Left ventricle myocardium inferior (tissue), 1 donor: ENCODE measurements at regions not wholly inside any gene's neighbourhood (a gene's known extent, or its start where the extent isn't known, plus 50 kb on each side); places are given as distances from the start of the nearest gene placed in this dataset.

Source experiments
- DNase-seq: peaks from one replicate; pipeline ENCODE4 v3.0.0-alpha.2; 2020
- H3K27ac ChIP-seq: fragments of 200-600 bp; replicated peaks from 2 replicates; pipeline ENCODE4 v1.8.0; 2021
- H3K27me3 ChIP-seq: fragments of 200-600 bp; 2 replicates; pipeline ENCODE4 v1.8.0; 2021; ENCODE audit warnings: low read depth
- H3K36me3 ChIP-seq: fragments of 200-600 bp; 2 replicates; pipeline ENCODE4 v1.8.0; 2021
- H3K4me1 ChIP-seq: fragments of 200-600 bp; 2 replicates; pipeline ENCODE4 v1.8.0; 2021
- H3K4me3 ChIP-seq: fragments of 200-600 bp; 2 replicates; pipeline ENCODE4 v1.8.0; 2021; ENCODE audit warnings: mild to moderate bottlenecking, moderate library complexity
- H3K9me3 ChIP-seq: fragments of 200-600 bp; replicated peaks from 2 replicates; pipeline ENCODE4 v1.8.0; 2021
- intact Hi-C: fragments of 100-400 bp; cut with micrococcal nuclease; formaldehyde crosslinking; loops from one replicate; pipeline ENCODE4 v1.11.0; 2022
- TF ChIP-seq, protein P1 (sequence below): fragments of 200-600 bp; IDR thresholded peaks from 2 replicates; pipeline ENCODE4 v1.8.0; 2021; ENCODE audit warnings: antibody characterized with exemption, mild to moderate bottlenecking, borderline replicate concordance
- donor health status: DM: no; HTN: yes; CAD: no; lungs with severe emphysema.

DNA sequence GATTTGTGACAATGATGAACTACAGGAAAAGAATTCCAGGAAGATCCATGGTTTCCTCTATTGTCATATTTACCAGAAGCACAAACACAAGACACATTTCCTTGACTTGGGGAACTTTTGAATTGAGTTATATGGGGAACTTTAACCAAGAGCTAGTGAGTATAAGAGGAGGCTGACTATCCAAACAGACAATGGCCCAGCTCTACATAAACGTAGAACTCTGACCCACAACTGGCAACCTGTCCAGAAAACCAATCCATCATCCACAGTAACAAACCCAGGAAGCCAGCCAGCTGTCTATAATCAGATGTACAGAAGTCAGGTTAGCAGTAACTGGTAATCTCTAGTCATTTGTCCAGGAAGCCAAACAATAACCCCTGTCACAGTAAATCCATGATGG is 167.0 kb upstream of the CPEB2 start:
- no peaks in the 10 kb centered on the region for H3K27me3 ChIP-seq
- H3K4me1 ChIP-seq: peaks cover 4% of the 10 kb centered on the region
- H3K4me3 ChIP-seq: no peak overlapping the region
- H3K9me3 ChIP-seq: peaks cover 14% of the 10 kb centered on the region
- no peak for DNase-seq
- peak overlapping the region; percentile 43 for H3K27ac ChIP-seq
- TF ChIP-seq, protein P1, sequence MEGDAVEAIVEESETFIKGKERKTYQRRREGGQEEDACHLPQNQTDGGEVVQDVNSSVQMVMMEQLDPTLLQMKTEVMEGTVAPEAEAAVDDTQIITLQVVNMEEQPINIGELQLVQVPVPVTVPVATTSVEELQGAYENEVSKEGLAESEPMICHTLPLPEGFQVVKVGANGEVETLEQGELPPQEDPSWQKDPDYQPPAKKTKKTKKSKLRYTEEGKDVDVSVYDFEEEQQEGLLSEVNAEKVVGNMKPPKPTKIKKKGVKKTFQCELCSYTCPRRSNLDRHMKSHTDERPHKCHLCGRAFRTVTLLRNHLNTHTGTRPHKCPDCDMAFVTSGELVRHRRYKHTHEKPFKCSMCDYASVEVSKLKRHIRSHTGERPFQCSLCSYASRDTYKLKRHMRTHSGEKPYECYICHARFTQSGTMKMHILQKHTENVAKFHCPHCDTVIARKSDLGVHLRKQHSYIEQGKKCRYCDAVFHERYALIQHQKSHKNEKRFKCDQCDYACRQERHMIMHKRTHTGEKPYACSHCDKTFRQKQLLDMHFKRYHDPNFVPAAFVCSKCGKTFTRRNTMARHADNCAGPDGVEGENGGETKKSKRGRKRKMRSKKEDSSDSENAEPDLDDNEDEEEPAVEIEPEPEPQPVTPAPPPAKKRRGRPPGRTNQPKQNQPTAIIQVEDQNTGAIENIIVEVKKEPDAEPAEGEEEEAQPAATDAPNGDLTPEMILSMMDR: no peak
- H3K36me3 ChIP-seq: no peaks in the 10 kb centered on the region
- intact Hi-C loops: no loop called here

DNA sequence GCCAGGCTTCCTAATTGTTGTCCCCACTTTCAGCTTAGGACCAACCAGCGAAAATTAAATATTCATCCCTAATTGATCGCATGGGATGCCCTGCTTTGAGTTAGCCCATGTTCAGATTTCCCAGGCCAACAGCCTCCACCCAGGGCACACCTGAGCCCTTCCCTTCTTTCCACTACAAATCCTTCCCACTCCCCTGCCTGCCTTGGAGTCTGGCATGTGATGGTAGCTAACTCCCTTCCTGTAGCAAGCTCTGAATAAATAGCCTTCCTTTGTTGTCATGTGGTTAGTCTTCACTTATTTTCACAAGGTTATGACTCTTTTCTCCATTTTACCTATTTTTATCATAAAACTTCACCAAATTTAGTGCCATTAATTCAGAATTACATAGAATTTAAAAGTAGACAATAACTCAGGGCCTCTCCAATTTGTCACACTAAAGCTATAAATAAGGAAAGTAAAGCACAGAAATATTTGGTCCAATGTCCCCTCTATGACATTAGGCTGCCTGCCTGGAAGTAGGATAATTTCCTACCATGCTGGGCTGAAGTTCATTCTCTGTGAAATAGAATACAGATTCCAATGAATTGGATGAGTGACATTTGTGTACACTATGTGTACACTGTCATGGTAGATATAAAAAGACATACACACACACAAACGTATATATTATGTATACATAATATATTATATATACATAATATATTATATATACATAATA is 166.4 kb upstream of the CPEB2 start:
- Histone ChIP-seq H3K9me3 (peaks cover 14% of the 10 kb centered on the region), H3K27me3 (no peaks in the 10 kb centered on the region), H3K27ac (peak overlapping the region; percentile 43), H3K4me1 (peaks cover 4% of the 10 kb centered on the region), H3K36me3 (no peaks in the 10 kb centered on the region), H3K4me3 (no peak overlapping the region)
- no peak for DNase-seq
- TF ChIP-seq, protein P1: no peak
- intact Hi-C loops: no loop called here

DNA sequence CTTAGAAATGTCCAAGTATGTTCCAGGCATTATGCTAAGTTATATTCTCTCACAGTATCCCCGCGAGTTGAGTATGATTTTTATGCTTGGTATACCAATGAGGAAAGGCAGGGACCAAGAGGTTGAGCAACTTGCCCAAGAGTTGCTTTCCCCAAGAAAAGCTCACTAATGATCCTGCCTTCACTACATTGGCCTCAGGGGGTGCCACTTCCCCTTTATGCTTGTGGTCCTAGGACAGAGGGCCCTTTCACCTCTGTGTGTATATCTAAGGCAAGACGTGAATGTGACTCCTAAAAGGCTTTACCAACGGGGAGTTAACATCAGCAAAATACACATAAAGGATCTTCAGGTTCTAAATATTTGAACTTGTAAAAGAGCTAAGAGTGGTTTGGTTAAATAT is 164.4 kb upstream of the CPEB2 start:
- H3K9me3 ChIP-seq: peaks cover 14% of the 10 kb centered on the region
- TF ChIP-seq, protein P1: no peak
- H3K4me3 ChIP-seq: no peak overlapping the region
- H3K36me3 ChIP-seq: no peaks in the 10 kb centered on the region
- intact Hi-C loops: no loop called here
- no peak for DNase-seq
- no peaks in the 10 kb centered on the region for H3K27me3 ChIP-seq
- H3K27ac ChIP-seq: peak overlapping the region; percentile 9
- peaks cover 22% of the 10 kb centered on the region for H3K4me1 ChIP-seq

DNA sequence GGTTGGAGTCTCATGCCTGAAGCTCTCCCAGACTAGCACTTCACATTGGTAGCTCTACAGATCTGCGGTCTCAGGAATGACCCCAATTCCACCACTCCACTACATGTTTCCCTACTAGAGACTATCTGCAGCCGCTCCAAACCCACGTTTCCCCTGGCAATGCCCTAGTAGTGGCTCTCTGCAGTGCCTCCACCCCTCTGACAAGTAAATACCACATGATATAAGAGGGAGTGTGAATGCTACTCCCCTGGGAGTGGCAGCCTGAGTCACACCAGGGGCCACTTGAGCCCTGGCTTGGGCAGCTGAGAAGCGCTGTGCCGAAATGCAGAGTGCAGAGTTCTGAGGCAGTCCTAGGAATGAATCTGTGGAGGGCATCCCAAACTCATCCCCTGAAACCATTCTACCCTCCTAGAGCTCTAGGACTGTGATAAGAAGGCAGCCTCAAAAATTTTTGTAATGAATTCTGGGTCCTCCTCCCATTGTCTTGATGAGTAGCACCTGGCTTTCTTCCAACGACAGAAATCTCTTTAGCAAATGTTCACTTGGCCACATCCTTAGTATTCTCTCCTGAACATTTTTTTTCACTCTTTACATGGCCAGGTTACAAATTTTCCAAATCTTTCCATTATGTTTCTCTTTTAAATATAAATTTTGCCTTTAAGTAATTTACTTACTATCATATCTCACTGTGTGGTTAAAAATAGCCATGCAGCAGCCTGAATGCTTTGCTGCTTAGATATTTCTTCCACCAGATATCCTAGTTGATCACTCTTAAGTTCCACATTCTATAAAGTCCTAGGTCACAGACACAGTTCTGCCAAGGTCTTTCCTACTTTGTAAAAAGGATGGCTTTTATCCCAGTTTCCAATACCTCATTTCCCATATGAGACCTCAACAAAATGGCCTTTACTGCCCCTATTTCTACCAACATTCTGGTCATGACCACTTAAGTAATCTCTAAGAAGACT is 160.2 kb upstream of the CPEB2 start:
- H3K36me3 ChIP-seq: no peaks in the 10 kb centered on the region
- H3K9me3 ChIP-seq: peaks cover 19% of the 10 kb centered on the region
- TF ChIP-seq, protein P1: no peak
- H3K4me1 ChIP-seq: peaks cover 22% of the 10 kb centered on the region
- H3K27ac ChIP-seq: peak overlapping the region; percentile 69
- DNase-seq: peak; percentile 25
- H3K4me3 ChIP-seq: peak overlapping the region; percentile 16
- H3K27me3 ChIP-seq: no peaks in the 10 kb centered on the region
- intact Hi-C loops: no loop called here

DNA sequence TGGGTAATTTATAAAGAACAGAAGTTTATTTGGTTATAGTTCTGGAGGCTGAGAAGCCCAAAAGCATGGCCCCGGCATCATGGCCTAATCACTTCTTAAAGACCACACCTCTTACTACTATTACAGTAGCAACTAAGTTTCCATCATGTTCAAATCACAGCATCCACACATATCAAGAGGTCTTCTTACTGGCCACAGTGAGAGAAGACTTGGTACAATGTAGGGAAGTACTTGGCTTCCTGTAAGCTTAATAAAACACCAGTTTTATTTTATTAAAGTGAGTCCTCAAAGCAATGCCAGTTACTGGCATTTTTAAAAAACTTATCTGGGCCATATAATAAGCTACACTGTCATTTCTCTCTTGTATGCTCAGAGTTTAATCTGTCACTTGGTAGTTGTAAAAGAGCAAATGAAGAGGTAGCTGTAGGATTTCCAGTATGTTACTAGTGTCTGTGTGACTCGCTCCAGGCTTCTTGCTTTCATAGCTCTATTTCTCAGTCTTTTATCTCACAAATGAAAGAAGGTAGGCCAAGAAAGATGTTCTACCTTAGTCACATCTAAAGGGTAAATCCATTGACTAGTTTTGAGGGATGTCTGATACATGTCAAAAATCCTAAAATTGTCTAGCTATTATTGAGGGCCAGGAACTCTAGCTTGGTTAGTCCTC is 159.2 kb upstream of the CPEB2 start:
- intact Hi-C loops: no loop called here
- Histone ChIP-seq H3K9me3 (peaks cover 19% of the 10 kb centered on the region), H3K27me3 (no peaks in the 10 kb centered on the region), H3K27ac (peak overlapping the region; percentile 69), H3K36me3 (no peaks in the 10 kb centered on the region), H3K4me3 (no peak overlapping the region), H3K4me1 (peaks cover 17% of the 10 kb centered on the region)
- TF ChIP-seq, protein P1: no peak
- DNase-seq: no peak
